Stimulated activated CD4-positive, alpha-beta T cell treated with anti-CD3 and anti-CD28 coated beads, Interleukin-12 subunit alpha, Interleukin-12 subunit beta, amount 100 ng/mL, for 48 hours (primary cell): ENCODE measurements at regions not wholly inside any gene's neighbourhood (a gene's known extent, or its start where the extent isn't known, plus 50 kb on each side); places are given as distances from the start of the nearest gene placed in this dataset.
"Not testable (repeated sequence)": the region's sequence is repeated elsewhere in the genome, so short reads cannot be mapped to it uniquely, and the experiment has no call there.

ENCODE experiments used
- DNase-seq, 3 donors: peaks; one replicate each; pipeline ENCODE4 v3.0.0-alpha.2; 2020; ENCODE audit warnings: low read depth in 2 of 3, low spot score in 1 of 3

GRCh38 chr11:93032580-93032979, 63.1 kb downstream of the MTNR1B start:
- DNase-seq, result no peak

GRCh38 chr11:93033093-93033492, 63.6 kb downstream of the MTNR1B start:
- no peak for DNase-seq

DNA sequence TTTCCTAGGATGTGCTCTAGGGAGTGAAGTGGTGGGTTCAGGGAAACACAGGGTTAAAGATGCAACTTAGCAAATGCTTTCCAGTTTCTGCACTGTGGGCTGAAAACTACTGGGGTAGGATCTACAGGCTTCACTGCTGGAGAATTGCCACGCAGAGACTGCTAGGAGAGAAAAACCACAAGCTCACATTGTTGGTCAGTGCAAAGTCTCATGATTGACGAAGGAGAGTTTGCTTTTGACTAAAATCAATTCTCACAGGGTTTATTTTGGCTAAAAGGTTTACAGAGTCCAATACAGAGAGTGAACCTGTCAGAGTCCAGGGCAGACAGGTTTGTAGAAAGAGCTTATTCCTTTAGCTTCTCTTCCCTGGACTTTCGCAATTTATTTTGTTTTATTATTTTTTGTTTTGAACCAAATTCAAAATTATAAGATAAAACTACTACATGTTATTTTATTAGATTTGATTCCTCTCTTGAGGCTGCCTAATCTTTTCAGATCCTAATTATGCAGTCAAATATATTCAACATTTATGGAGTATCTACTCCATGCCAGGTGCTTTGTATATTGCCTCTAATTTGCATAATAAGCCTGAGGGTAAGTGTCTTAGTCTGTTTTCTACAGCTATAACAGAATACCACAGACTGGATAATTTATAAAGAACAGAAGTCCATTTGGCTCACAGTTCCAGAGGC, 64.7 kb downstream of the MTNR1B start:
- DNase-seq, result no peak

- no peak for DNase-seq
Measured at GRCh38 chr11:93034723-93035039, 65.2 kb downstream of the MTNR1B start.

- no peak for DNase-seq
Measured at GRCh38 chr11:93038521-93038920, 69.1 kb downstream of the MTNR1B start.

GRCh38 chr11:93039531-93040240, 70.2 kb downstream of the MTNR1B start:
- no peak for DNase-seq

DNA sequence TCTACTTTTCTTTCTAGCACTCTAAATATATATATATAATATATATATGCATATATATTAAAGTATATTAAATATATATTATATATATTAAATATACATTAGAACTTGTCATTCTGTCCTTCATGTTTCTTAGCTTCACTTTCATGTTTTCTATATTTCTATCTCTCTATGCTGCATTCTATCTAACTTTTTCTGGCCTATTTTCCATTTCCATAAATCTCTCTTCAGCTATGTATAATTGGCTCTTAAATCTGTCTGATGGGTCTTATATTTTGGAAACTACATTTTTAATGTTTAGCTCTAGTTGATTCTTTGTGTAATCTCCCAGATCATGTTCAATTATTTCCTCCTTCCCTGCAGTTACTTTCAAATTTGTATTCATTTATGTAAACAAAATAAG, 72.2 kb downstream of the MTNR1B start:
- DNase-seq, result no peak

- not testable (repeated sequence) for DNase-seq
Measured at GRCh38 chr11:93043186-93043585, 73.7 kb downstream of the MTNR1B start.

- DNase-seq, result no peak
Measured at GRCh38 chr11:93049740-93050139, 80.3 kb downstream of the MTNR1B start.

DNA sequence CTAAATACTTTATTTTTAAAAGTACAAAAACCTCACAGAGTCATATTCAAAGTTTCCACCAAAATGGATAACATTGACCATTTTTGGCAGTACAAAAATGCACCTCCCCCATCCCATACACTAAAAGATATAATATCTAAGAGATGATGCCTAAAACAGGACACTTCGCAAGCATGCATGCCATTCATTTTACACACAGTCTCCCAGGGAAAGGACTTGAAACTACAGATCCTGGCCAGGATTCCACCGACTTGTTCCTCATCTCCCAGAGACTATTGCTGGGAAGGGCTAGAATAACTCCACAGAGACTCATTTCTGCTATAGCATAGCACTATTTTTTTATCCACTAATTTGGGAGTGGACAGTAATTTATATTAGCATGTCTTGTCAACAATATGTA, 81.7 kb downstream of the MTNR1B start:
- no peak for DNase-seq

DNA sequence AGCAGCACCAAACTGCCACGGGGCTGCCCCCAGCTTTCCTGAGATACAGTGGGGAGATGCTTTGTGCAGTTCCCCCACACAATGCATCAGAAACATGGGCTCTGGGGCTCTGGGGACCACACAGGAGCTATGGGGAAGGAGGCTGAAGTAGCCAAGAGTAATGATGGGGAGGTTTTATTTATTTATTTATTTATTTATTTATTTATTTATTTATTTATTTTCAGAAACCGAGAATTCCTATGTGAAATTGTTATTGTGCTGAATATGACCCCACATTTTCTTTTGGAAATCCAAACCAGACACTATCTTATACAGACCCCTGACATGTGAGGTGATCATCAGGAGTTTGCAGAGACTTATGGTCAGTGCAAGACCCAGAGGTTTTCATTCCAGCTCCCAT, 84.4 kb downstream of the MTNR1B start:
- no peak for DNase-seq

DNA sequence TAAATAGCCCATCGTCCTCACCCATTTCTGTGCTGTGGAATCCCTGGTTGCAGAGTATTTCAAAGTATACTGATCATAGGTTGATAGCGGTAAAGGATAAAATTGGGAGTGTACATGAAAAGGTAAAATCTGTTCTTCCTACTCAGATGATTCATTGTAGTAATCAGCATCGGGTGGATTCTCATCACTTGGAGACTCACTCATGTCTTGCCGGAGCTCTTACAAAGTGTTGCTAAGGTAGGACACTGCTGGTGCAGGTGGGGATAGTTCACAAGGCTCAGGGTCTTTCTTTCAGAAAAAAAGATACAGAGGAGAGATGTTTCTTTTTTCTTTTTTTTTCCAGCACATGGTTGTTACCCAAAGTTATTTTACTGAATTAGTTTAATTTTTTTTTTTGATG, 84.8 kb downstream of the MTNR1B start:
- no peak for DNase-seq

- peak in 2 of 3 donors; percentile 8 to 16 for DNase-seq
Measured at GRCh38 chr11:93054881-93055280, 85.4 kb downstream of the MTNR1B start.

DNA sequence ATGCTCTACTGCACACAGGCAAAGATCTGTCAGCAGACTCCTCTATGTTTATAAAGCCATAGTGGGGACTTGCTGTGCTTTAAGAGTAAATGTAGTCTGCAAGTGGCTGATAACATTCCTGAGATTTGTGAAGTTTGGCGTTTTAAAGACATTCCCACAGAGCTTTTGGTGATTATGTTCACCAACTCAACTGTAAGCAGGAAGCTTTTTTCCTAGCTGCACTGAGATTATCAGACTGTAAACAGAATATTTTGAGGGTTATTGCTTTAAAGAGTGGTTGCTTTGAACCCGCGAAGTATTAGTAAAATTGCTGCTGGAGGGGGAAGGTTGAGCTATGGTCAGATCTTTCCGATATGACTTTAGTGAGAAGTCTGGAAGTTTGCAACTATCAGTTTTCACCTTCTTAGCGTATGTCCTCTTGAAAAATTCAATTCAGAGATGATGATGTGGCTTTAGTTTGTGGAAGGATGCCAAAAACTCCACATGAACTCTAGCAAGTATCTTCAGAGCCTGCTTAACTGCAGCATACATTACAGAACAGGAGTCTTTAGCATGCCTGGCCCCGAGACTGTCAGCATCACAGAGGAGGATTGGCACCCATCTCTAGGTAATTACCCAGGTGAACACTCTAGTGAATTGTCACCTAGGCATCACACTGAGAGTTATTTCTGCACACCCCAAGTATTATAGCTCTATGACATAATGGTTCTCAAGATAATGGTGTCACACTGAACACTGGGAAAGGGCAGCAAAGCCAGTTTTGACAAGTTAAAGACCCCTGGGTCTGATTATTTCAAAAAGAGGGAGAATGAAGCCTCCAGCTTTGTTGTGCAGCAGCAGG, 89.9 kb downstream of the MTNR1B start:
- no peak for DNase-seq

- DNase-seq, result no peak
Measured at GRCh38 chr11:93063086-93063485, 93.6 kb downstream of the MTNR1B start.

DNA sequence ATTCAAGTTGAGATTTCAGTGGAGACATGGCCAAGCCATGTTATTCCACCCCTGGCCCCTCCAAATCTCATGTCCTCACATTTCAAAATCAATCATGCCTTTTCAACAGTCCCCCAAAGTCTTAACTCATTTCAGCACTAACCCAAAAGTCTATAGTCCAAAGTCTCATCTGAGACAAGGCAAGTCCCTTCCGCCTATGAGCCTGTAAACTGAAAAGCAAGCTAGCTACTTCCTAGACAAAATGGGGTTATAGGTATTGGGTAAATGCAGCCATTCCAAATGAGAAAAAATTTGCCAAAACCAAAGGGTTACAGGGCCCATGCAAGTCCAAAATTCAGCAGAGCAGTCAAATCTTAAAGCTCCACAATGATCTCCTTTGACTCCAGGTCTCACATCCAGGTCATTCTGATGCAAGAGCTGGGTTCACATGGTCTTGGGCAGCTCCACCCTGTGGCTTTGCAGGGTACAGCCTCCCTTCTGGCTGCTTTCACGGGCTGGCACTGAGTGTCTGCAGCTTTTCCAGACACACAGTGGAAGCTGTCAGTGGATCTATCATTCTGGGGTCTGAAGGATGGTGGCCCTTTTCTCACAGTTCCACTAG, 95.7 kb downstream of the MTNR1B start:
- DNase-seq, result not testable (repeated sequence)

- DNase-seq, result no peak
Measured at GRCh38 chr11:93067881-93068390, 98.5 kb downstream of the MTNR1B start.

- DNase-seq, result no peak
Measured at GRCh38 chr11:93072229-93072914, 102.9 kb downstream of the MTNR1B start.

- DNase-seq, result no peak
Measured at GRCh38 chr11:93073026-93073425, 103.6 kb downstream of the MTNR1B start.

- no peak for DNase-seq
Measured at GRCh38 chr11:93073508-93074280, 104.2 kb downstream of the MTNR1B start.
